HCT116 (cell line): ENCODE measurements at regions not wholly inside any gene's neighbourhood (a gene's known extent, or its start where the extent isn't known, plus 50 kb on each side); places are given as distances from the start of the nearest gene placed in this dataset.

Experiments used
- ATAC-seq: fragments of 200-7000 bp; cut with Tn5 transposase; 2 replicates; pipeline ENCODE4 v1.9.1; 2020; ENCODE audit warnings: mild to moderate bottlenecking, moderate library complexity
- BruUV-seq: library from RNA; stranded (reverse); fragments of 400-500 nt; replicated peaks from 2 replicates; lab custom pipeline; 2021; lab: Mats Ljungman, UMichigan
- CTCF ChIA-PET: fragments of 300-600 bp; sonication (Branson Sonifier 250); formaldehyde crosslinking; loops from one replicate; lab custom pipeline; 2021; ENCODE audit warnings: antibody characterized with exemption; lab: Charles Lee
- POLR2A ChIA-PET: fragments of 300-600, 350-600 bp; sonication (Branson Sonifier 250); formaldehyde crosslinking; loops from one replicate; lab custom pipeline; 2021; ENCODE audit warnings: antibody characterized with exemption; lab: Charles Lee
- RAD21 ChIA-PET, 2 experiments: fragments of 300-600 bp; sonication (Branson Sonifier 250); formaldehyde crosslinking; loops; one replicate each; lab custom pipeline; 2023; ENCODE audit warnings: low total read pairs in 2 of 2; ENCODE audit not compliant: uncharacterized antibody in 2 of 2, unreplicated experiment in 2 of 2, low non-redundant PET in 1 of 2; lab: Charles Lee
- DNase-seq: peaks from one replicate; pipeline ENCODE4 v3.0.0-alpha.2; 2010; ENCODE audit warnings: low read depth, low spot score
- H2AFZ ChIP-seq: fragments of 200-600 bp; shearing (Covaris generic), sonication (generic); 2 replicates; pipeline ENCODE4 v1.6.1; 2017; ENCODE audit warnings: low read depth, mixed run types, mixed read lengths, antibody characterized with exemption, low read length; ENCODE audit not compliant: poor library complexity, severe bottlenecking
- H3K27ac ChIP-seq: 2 replicates; pipeline ENCODE4 v1.5.1; 2012; ENCODE audit warnings: low read depth, low read length
- H3K27me3 ChIP-seq: fragments of 200-600 bp; sonication (generic); 2 replicates; pipeline ENCODE4 v1.6.1; 2016; ENCODE audit warnings: mixed run types, low read length, mixed read lengths; ENCODE audit not compliant: insufficient read depth
- H3K36me3 ChIP-seq, 2 experiments: fragments of 200-500 bp in 1 of 2; fragments of 200-600 bp in 1 of 2; sonication (Bioruptor generic) in 1 of 2; sonication (generic) in 1 of 2; 2 replicates each; pipeline versions ENCODE4 v1.5.1 to v1.6.1; 2014 to 2016; ENCODE audit warnings: low read length in 2 of 2, inconsistent platforms in 1 of 2, mixed read lengths in 1 of 2, mixed run types in 1 of 2; ENCODE audit not compliant: insufficient read depth in 2 of 2, control insufficient read depth in 1 of 2
- H3K4me1 ChIP-seq, 2 experiments: fragments of 200-600 bp in 1 of 2; sonication (generic) in 1 of 2; 2 replicates each; pipeline versions ENCODE4 v1.5.1 to v1.6.1; 2012 to 2017; ENCODE audit warnings: low read length in 2 of 2, inconsistent platforms in 1 of 2, mild to moderate bottlenecking in 1 of 2, mixed read lengths in 1 of 2, mixed run types in 1 of 2, moderate library complexity in 1 of 2; ENCODE audit not compliant: insufficient read depth in 2 of 2, control insufficient read depth in 1 of 2
- H3K4me2 ChIP-seq: fragments of 200-600 bp; sonication (generic); 2 replicates; pipeline ENCODE4 v1.6.1; 2017; ENCODE audit warnings: mixed run types, low read length, mixed read lengths
- H3K4me3 ChIP-seq, 2 experiments: fragments of 200-600 bp in 1 of 2; sonication (generic) in 1 of 2; replicated peaks in 1 of 2; 2 replicates each; pipeline ENCODE4 v1.5.1; 2011 to 2016; ENCODE audit warnings: low read length in 2 of 2, control low read depth in 1 of 2, low read depth in 1 of 2, mild to moderate bottlenecking in 1 of 2, mixed read lengths in 1 of 2, mixed run types in 1 of 2
- H3K79me2 ChIP-seq: fragments of 200-600 bp; sonication (generic); 2 replicates; pipeline ENCODE4 v1.6.1; 2017; ENCODE audit warnings: mild to moderate bottlenecking, mixed run types, low read length, moderate library complexity, mixed read lengths; ENCODE audit not compliant: insufficient read depth
- H3K9ac ChIP-seq: fragments of 200-600 bp; sonication (generic); 2 replicates; pipeline ENCODE4 v1.6.1; 2016; ENCODE audit warnings: low read length, mixed read lengths
- H3K9me2 ChIP-seq: fragments of 200-600 bp; sonication (generic), shearing (Covaris generic); 2 replicates; pipeline ENCODE4 v1.6.1; 2017; ENCODE audit warnings: mixed run types, mild to moderate bottlenecking, moderate library complexity; ENCODE audit not compliant: insufficient read depth
- H3K9me3 ChIP-seq, 2 experiments: fragments of 200-500 bp in 1 of 2; fragments of 200-600 bp in 1 of 2; sonication (Bioruptor generic) in 1 of 2; sonication (generic) in 1 of 2; 2 replicates each; pipeline ENCODE4 v1.6.1; 2014 to 2017; ENCODE audit warnings: low read length in 2 of 2, mixed read lengths in 2 of 2, inconsistent platforms in 1 of 2, low read depth in 1 of 2, mild to moderate bottlenecking in 1 of 2, mixed run types in 1 of 2, moderate library complexity in 1 of 2; ENCODE audit not compliant: control insufficient read depth in 1 of 2, insufficient read depth in 1 of 2
- H4K20me1 ChIP-seq: fragments of 200-600 bp; sonication (generic), shearing (Covaris generic); 2 replicates; pipeline ENCODE4 v1.6.1; 2017; ENCODE audit warnings: mixed run types, mild to moderate bottlenecking, moderate library complexity; ENCODE audit not compliant: insufficient read depth
- CBX3 ChIP-seq: IDR thresholded peaks from 2 replicates; pipeline ENCODE4 v1.6.1; 2012; ENCODE audit warnings: low read depth
- FOSL1 ChIP-seq: IDR thresholded peaks from 2 replicates; pipeline ENCODE4 v1.6.1; 2012; ENCODE audit warnings: low read depth
- SP1 ChIP-seq: IDR thresholded peaks from 2 replicates; pipeline ENCODE4 v1.6.1; 2012; ENCODE audit warnings: low read depth
- SRF ChIP-seq: IDR thresholded peaks from 2 replicates; pipeline ENCODE4 v1.6.1; 2012; ENCODE audit warnings: low read depth
- ZFX ChIP-seq: fragments of 450-650 bp; IDR thresholded peaks from 2 replicates; pipeline ENCODE4 v1.6.1; 2017
- ZNF274 ChIP-seq: fragments of 200-500 bp; sonication (Bioruptor generic); IDR thresholded peaks from 2 replicates; pipeline ENCODE4 v1.6.1; 2014; ENCODE audit warnings: mild to moderate bottlenecking, low read depth, low read length, inconsistent platforms
- intact Hi-C: fragments of 100-400 bp; cut with micrococcal nuclease; formaldehyde crosslinking; loops from 2 replicates; pipeline ENCODE4 v1.10.0; 2022
- TF ChIP-seq, protein P1 (sequence below): IDR thresholded peaks from 2 replicates; pipeline ENCODE4 v1.6.1; 2011; ENCODE audit warnings: mild to moderate bottlenecking, low read length, moderate library complexity; ENCODE audit not compliant: insufficient replicate concordance; ENCODE audit errors: extremely low read depth
- TF ChIP-seq, protein P2 (sequence below): IDR thresholded peaks from 2 replicates; pipeline ENCODE4 v1.6.1; 2012; ENCODE audit warnings: low read depth

DNA sequence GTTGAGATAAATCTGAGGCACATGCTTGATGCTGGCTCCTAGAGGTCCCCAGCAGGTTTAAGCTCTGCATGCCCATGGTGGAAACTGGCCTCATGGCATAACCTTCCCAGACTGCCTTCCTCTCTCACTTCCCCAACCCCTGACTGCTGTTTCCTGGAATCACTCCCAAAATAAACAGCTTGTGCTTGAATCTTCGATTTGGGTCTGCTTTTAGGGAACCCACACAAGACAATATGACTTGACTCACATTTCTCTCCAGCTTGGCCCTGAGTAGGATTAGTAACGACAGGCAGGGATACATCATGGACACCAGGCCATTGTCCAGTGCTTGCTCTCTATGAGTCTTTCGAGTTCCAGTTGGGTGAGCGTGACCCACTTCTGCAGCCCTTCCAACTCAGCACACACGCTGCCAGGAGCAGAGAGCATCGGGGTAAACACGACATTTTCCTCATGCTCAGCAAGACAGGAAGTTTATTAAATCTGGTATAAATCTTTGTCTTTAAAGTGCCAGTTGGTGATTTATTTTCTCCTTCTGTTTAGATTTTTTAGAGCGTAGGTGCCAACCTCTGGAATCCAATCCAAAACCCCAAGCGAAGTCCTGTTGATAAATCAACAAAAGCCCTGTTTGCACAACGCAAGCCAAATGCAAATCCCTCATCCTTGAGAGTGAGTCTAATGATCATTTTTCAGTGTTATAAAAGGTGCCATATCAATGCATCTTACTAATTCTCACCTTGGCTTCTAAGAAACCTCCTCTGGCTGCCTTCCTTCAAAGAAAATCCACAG is 135.0 kb downstream of the FOXA2 start:
- H3K9me3 ChIP-seq: no peaks in the 10 kb centered on the region
- BruUV-seq: no TSS peak
- ChIA-PET CTCF (no interaction called here), POLR2A (no interaction called here), RAD21 (no interaction called here)
- H3K79me2 ChIP-seq: no peaks in the 10 kb centered on the region
- DNase-seq: no peak
- intact Hi-C loops: no loop called here
- H3K4me1 ChIP-seq: no peaks in the 10 kb centered on the region
- H3K36me3 ChIP-seq: no peaks in the 10 kb centered on the region
- no peak overlapping the region for H2AFZ ChIP-seq
- no peaks in the 10 kb centered on the region for H3K9me2 ChIP-seq
- ATAC-seq: no peak
- no peak overlapping the region for H3K4me2 ChIP-seq
- H3K27me3 ChIP-seq: peaks cover 3% of the 10 kb centered on the region; the same call in 1 of the 2 replicates
- H3K4me3 ChIP-seq: no peak overlapping the region
- no peak for TF ChIP-seq SRF
- no peak overlapping the region for H3K9ac ChIP-seq
- no peaks in the 10 kb centered on the region for H4K20me1 ChIP-seq
- H3K27ac ChIP-seq: no peak overlapping the region

- H3K27ac ChIP-seq: no peak overlapping the region
- ATAC-seq (no peak), DNase-seq (no peak)
- no peaks in the 10 kb centered on the region for H3K79me2 ChIP-seq
- CTCF ChIA-PET: interaction anchor here (0.6 kb wide), 1 partner anchor 34 kb away, joined by 3 read pairs; no protein-coding TSS in a partner anchor
- no TSS peak for BruUV-seq
- no peak overlapping the region for H3K4me2 ChIP-seq
- H3K36me3 ChIP-seq: no peaks in the 10 kb centered on the region
- intact Hi-C loops: no loop called here
- H3K9me2 ChIP-seq: no peaks in the 10 kb centered on the region
- RAD21 ChIA-PET: no interaction called here
- H3K9me3 ChIP-seq: no peaks in the 10 kb centered on the region
- POLR2A ChIA-PET: no interaction called here
- TF ChIP-seq ZFX (no peak), CBX3 (no peak), FOSL1 (no peak), SRF (no peak), SP1 (no peak), ZNF274 (no peak)
- TF ChIP-seq, protein P1, sequence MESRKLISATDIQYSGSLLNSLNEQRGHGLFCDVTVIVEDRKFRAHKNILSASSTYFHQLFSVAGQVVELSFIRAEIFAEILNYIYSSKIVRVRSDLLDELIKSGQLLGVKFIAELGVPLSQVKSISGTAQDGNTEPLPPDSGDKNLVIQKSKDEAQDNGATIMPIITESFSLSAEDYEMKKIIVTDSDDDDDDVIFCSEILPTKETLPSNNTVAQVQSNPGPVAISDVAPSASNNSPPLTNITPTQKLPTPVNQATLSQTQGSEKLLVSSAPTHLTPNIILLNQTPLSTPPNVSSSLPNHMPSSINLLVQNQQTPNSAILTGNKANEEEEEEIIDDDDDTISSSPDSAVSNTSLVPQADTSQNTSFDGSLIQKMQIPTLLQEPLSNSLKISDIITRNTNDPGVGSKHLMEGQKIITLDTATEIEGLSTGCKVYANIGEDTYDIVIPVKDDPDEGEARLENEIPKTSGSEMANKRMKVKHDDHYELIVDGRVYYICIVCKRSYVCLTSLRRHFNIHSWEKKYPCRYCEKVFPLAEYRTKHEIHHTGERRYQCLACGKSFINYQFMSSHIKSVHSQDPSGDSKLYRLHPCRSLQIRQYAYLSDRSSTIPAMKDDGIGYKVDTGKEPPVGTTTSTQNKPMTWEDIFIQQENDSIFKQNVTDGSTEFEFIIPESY: no peak
- TF ChIP-seq, protein P2, sequence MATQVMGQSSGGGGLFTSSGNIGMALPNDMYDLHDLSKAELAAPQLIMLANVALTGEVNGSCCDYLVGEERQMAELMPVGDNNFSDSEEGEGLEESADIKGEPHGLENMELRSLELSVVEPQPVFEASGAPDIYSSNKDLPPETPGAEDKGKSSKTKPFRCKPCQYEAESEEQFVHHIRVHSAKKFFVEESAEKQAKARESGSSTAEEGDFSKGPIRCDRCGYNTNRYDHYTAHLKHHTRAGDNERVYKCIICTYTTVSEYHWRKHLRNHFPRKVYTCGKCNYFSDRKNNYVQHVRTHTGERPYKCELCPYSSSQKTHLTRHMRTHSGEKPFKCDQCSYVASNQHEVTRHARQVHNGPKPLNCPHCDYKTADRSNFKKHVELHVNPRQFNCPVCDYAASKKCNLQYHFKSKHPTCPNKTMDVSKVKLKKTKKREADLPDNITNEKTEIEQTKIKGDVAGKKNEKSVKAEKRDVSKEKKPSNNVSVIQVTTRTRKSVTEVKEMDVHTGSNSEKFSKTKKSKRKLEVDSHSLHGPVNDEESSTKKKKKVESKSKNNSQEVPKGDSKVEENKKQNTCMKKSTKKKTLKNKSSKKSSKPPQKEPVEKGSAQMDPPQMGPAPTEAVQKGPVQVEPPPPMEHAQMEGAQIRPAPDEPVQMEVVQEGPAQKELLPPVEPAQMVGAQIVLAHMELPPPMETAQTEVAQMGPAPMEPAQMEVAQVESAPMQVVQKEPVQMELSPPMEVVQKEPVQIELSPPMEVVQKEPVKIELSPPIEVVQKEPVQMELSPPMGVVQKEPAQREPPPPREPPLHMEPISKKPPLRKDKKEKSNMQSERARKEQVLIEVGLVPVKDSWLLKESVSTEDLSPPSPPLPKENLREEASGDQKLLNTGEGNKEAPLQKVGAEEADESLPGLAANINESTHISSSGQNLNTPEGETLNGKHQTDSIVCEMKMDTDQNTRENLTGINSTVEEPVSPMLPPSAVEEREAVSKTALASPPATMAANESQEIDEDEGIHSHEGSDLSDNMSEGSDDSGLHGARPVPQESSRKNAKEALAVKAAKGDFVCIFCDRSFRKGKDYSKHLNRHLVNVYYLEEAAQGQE: no peak
- H3K4me1 ChIP-seq: no peaks in the 10 kb centered on the region
- no peaks in the 10 kb centered on the region for H4K20me1 ChIP-seq
- no peak overlapping the region for H3K9ac ChIP-seq
- no peak overlapping the region for H3K4me3 ChIP-seq
- peaks cover 3% of the 10 kb centered on the region; the same call in 1 of the 2 replicates for H3K27me3 ChIP-seq
- H2AFZ ChIP-seq: no peak overlapping the region
Measured at GRCh38 chr20:22447447-22447778, 137.0 kb downstream of the FOXA2 start.
